Prostate gland (tissue), 2 donors: ENCODE measurements at regions not wholly inside any gene's neighbourhood (a gene's known extent, or its start where the extent isn't known, plus 50 kb on each side); places are given as distances from the start of the nearest gene placed in this dataset.

Experiments used
- DNase-seq: peaks from one replicate; pipeline ENCODE4 v3.0.0-alpha.2; 2019; ENCODE audit warnings: low spot score
- H3K27ac ChIP-seq, 2 donors: fragments of 200-600 bp; sonication (generic); 2 replicates each; pipeline ENCODE4 v1.5.1; 2017 to 2019
- H3K27me3 ChIP-seq: fragments of 200-600 bp; sonication (generic); replicated peaks from 2 replicates; pipeline ENCODE4 v1.5.1; 2019; ENCODE audit not compliant: insufficient read depth
- H3K36me3 ChIP-seq, 2 donors: fragments of 200-600 bp; sonication (generic); 1 replicate in 1 of 2; 2 replicates in 1 of 2; pipeline versions ENCODE4 v1.5.1 to v1.8.1; 2017 to 2019
- H3K4me1 ChIP-seq: fragments of 200-600 bp; sonication (generic); replicated peaks from 2 replicates; pipeline ENCODE4 v1.5.1; 2019
- H3K4me3 ChIP-seq, 2 donors: fragments of 200-600 bp; sonication (generic); 2 replicates each; pipeline ENCODE4 v1.5.1; 2017 to 2019
- H3K9me3 ChIP-seq: fragments of 200-600 bp; sonication (generic); 2 replicates; pipeline ENCODE4 v1.5.1; 2017
- POLR2A ChIP-seq: fragments of 450-650 bp; IDR thresholded peaks from one replicate; pipeline ENCODE4 v1.6.1; 2016; ENCODE audit warnings: antibody characterized with exemption, mild to moderate bottlenecking
- POLR2AphosphoS5 ChIP-seq: sonication (generic); formaldehyde crosslinking; IDR thresholded peaks from one replicate; pipeline ENCODE4 v1.6.1; 2017; ENCODE audit warnings: antibody characterized with exemption
- WGBS: methylation state at CpG from one replicate; pipeline ENCODE4 v1.1.5; 2018; 5-methylcytosine and 5-hydroxymethylcytosine counted together
- intact Hi-C: fragments of 100-400 bp; cut with DNase I; formaldehyde crosslinking; loops from one replicate; pipeline ENCODE4 v1.14.2; 2022
- TF ChIP-seq, protein P1 (sequence below), 4 experiments: fragments of 200-600 bp in 2 of 4; fragments of 450-650 bp in 2 of 4; sonication (generic) in 2 of 4; IDR thresholded peaks; 1 replicate in 3 of 4; 2 replicates in 1 of 4; pipeline ENCODE4 v1.5.1; 2016 to 2019; ENCODE audit warnings: antibody characterized with exemption in 4 of 4, mild to moderate bottlenecking in 2 of 4, moderate library complexity in 2 of 4

DNA sequence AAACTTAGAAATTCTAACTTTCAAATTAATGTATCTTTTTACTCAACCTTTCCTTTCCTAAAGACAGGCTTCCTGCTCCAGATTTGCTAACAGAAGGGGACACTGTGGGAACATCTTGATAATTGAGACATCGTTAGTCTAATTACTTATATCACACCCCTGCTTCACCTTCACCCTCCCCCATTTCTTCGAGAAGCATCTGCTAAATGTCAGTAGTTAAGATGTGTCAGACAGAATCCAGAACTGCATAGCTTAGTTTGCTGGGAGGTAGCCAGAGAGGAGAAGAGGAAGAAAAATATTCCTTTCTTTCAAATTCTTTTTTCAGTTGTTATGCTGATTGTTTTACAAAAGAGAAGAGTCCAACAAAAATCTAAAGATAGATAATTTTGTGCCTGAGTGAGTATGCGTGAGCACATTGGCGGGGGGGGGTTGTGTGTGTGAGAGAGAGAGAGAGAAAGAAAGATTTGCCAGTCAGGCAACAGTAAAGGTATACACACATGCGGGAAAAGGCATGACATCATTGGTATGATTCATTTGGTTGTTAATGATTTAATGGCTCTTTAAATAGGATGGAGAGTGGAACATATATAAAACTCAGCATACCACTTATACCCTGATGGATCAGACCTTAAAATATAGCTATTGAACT lies 192.4 kb downstream of the PTN start:
- TF ChIP-seq POLR2AphosphoS5 (no peak), POLR2A (no peak)
- TF ChIP-seq, protein P1, sequence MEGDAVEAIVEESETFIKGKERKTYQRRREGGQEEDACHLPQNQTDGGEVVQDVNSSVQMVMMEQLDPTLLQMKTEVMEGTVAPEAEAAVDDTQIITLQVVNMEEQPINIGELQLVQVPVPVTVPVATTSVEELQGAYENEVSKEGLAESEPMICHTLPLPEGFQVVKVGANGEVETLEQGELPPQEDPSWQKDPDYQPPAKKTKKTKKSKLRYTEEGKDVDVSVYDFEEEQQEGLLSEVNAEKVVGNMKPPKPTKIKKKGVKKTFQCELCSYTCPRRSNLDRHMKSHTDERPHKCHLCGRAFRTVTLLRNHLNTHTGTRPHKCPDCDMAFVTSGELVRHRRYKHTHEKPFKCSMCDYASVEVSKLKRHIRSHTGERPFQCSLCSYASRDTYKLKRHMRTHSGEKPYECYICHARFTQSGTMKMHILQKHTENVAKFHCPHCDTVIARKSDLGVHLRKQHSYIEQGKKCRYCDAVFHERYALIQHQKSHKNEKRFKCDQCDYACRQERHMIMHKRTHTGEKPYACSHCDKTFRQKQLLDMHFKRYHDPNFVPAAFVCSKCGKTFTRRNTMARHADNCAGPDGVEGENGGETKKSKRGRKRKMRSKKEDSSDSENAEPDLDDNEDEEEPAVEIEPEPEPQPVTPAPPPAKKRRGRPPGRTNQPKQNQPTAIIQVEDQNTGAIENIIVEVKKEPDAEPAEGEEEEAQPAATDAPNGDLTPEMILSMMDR (IDR thresholded peaks at IDR 0.05) = no peak
- Histone ChIP-seq H3K4me3 (no peak overlapping the region), H3K9me3 (no peaks in the 10 kb centered on the region), H3K27ac (no peak overlapping the region), H3K27me3 (no peaks in the 10 kb centered on the region), H3K36me3 (no peaks in the 10 kb centered on the region), H3K4me1 (no peaks in the 10 kb centered on the region)
- WGBS = 32% methylated on average over 5 of the region's 5 CpGs
- intact Hi-C loops = no loop called here
- DNase-seq = no peak

DNA sequence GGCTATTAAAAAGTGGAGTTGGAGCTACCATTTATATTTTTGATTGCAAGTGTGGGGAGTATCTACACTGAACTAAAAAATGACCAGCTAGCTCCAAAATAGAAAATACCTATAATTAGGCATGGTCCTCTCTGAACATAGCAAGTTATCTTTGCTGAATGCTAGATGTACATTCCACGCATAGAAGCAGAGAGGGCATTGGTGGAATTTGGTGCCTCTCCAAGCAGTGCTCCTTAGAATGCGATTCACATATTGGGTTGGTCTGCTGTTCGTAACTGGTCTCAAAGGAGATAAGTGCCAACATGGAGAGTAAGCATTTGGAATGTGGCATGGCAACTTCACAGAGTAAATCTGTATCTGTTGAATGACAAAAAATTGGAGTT lies 196.2 kb downstream of the PTN start:
- Histone ChIP-seq H3K27ac (no peak overlapping the region), H3K9me3 (no peaks in the 10 kb centered on the region), H3K36me3 (no peaks in the 10 kb centered on the region), H3K4me3 (no peak overlapping the region), H3K27me3 (no peaks in the 10 kb centered on the region), H3K4me1 (no peaks in the 10 kb centered on the region)
- TF ChIP-seq POLR2AphosphoS5 (no peak), POLR2A (no peak)
- TF ChIP-seq, protein P1 (IDR thresholded peaks at IDR 0.05) = no peak
- intact Hi-C loops = no loop called here
- DNase-seq = no peak
- 77% methylated on average over 3 of the region's 3 CpGs for WGBS

GRCh38 chr7:137146552-137147337 lies 196.8 kb downstream of the PTN start:
- Histone ChIP-seq H3K9me3 (no peaks in the 10 kb centered on the region), H3K4me1 (no peaks in the 10 kb centered on the region), H3K27me3 (no peaks in the 10 kb centered on the region), H3K4me3 (no peak overlapping the region), H3K27ac (no peak overlapping the region), H3K36me3 (no peaks in the 10 kb centered on the region)
- DNase-seq = no peak
- intact Hi-C loops = no loop called here
- WGBS = 70% methylated on average over 8 of the region's 8 CpGs
- TF ChIP-seq, protein P1 (IDR thresholded peaks at IDR 0.05) = no peak
- TF ChIP-seq POLR2AphosphoS5 = no peak
- no peak for TF ChIP-seq POLR2A

DNA sequence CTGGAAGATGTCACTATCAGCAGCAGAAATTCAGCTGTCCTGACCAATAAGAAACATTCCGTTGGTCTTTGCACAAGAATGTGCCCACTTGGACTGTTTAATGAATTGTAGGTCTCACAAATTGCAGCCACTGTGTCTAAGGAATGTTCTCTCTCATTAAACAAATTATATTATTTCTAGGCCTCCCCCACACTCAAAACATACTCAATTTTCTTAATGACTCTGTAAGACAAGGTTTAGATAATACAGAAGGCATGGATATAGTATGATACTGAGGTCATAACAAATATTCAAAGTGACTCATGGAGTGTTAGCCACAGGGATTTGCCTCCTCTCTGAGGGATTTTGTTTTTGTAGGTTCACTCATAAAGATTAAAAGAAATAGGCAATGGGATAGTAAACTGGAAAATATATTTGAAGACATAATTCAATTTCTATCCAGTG lies 197.5 kb downstream of the PTN start:
- intact Hi-C loops = no loop called here
- no peak for TF ChIP-seq POLR2AphosphoS5
- TF ChIP-seq POLR2A = no peak
- TF ChIP-seq, protein P1 (IDR thresholded peaks at IDR 0.05) = no peak

DNA sequence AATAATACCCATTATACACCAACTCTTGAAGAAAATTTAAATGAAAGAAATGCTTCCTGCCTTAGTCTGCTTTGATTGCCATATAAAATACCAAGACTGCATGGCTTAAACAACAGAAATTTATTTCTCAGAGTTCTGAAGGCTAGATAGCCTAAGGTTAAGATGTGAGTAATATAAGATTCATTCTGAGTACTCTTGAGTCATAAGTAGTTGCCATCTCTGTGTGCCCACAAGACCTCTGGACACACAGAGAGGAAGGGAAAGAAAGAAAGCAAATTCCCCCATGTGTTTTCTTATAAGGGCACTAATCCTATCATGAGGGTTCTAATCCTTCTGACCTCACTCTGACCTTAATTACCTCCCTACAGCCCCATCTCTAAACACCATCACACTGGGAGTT lies 201.2 kb downstream of the PTN start:
- H3K4me3 ChIP-seq = no peak overlapping the region
- no peaks in the 10 kb centered on the region for H3K27me3 ChIP-seq
- intact Hi-C loops = no loop called here
- H3K4me1 ChIP-seq = no peaks in the 10 kb centered on the region
- no peak overlapping the region for H3K27ac ChIP-seq
- no peaks in the 10 kb centered on the region for H3K36me3 ChIP-seq
- no peak for DNase-seq
- TF ChIP-seq, protein P1 (IDR thresholded peaks at IDR 0.05) = no peak
- TF ChIP-seq POLR2A = no peak
- TF ChIP-seq POLR2AphosphoS5 = no peak
- H3K9me3 ChIP-seq = no peaks in the 10 kb centered on the region

More for the DNA sequence above, 197.5 kb downstream of the PTN start:
- no peaks in the 10 kb centered on the region for H3K9me3 ChIP-seq
- H3K36me3 ChIP-seq = no peaks in the 10 kb centered on the region
- no peak for DNase-seq
- no peak overlapping the region for H3K27ac ChIP-seq
- no peak overlapping the region for H3K4me3 ChIP-seq
- no peaks in the 10 kb centered on the region for H3K27me3 ChIP-seq
- WGBS = 62% methylated on average over 1 of the region's 1 CpG
- no peaks in the 10 kb centered on the region for H3K4me1 ChIP-seq
